ENCODE measurements at regions not wholly inside any gene's neighbourhood (a gene's known extent, or its start where the extent isn't known, plus 50 kb on each side); places are given as distances from the start of the nearest gene placed in this dataset.
"Not testable (repeated sequence)": the region's sequence is repeated elsewhere in the genome, so short reads cannot be mapped to it uniquely, and the experiment has no call there.

GRCh38 chr9:108803428-108804065 is 52.2 kb downstream of the ACTL7B start:
- DNase-seq (ENCODE audit: low read depth in 2 of 2) = no peak

GRCh38 chr9:108802967-108803366 is 52.8 kb downstream of the ACTL7B start:
- DNase-seq (ENCODE audit: low read depth in 2 of 2) = no peak

- DNase-seq (ENCODE audit: low read depth in 2 of 2) = no peak
Observed at GRCh38 chr9:108801949-108802348, 53.8 kb downstream of the ACTL7B start.

GRCh38 chr9:108800632-108801099 is 55.1 kb downstream of the ACTL7B start:
- no peak for DNase-seq (ENCODE audit: low read depth in 2 of 2)

DNA sequence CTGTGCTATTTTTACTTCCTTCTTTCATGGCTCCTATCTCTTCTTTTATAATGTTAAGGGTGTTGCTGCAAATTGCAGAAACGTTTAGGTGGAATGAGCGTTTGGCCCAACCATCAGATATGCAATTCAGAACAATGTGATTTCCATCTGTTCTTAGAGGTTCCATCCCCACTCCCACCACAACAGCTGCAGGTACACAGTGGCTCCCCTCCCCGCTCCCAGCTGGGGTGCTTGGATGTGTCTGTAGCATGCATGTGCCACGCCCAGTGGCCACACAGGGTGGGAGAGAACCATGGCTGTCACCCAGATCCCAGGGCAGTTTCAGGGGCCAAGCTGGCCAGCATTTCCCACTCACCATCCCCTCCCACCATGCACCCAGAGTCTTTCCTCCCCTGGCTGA is 62.2 kb downstream of the ACTL7B start:
- DNase-seq (ENCODE audit: low read depth in 2 of 2) = no peak

GRCh38 chr9:108789742-108790141 is 66.0 kb downstream of the ACTL7B start:
- DNase-seq (ENCODE audit: low read depth in 2 of 2) = no peak

- DNase-seq (ENCODE audit: low read depth in 2 of 2) = no peak
Observed at GRCh38 chr9:108787690-108788048, 68.1 kb downstream of the ACTL7B start.

DNA sequence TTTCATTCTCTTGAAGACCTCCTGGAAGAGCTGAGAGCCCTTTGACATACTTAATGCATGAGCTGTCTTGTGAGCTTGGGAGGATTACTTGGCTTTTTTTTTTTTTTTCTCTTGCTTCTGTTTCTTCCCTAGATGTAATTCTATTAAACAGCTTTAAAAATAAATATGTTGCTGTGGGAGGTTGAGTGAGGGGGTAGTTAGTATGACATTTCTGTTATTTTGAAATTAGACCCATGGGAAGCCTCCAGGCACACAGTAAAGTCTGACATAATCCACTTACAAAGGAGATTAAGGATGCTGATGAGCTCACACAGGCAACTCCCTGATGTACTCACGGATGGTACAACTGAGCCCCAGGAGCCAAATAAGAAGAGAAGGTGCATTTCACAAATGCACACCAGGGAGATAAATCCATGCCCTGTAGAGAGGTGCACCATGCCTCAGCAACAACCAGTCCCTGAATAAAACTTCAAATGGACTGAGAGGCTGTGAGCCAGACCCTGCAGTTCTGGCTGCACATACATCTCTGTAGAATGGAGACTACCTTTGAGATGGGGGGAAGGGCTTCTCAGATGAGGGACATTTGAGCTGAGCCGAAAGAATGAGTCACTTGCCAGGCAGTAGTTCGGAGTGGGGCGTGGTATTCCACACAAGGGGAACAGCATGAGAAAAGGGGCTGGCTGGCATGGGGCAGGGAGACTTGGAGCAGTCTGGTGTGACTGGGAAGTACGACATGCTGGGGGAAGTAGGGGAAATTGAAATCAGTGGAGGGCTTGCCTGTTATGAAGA is 68.7 kb downstream of the ACTL7B start:
- DNase-seq (ENCODE audit: low read depth in 2 of 2) = no peak

DNA sequence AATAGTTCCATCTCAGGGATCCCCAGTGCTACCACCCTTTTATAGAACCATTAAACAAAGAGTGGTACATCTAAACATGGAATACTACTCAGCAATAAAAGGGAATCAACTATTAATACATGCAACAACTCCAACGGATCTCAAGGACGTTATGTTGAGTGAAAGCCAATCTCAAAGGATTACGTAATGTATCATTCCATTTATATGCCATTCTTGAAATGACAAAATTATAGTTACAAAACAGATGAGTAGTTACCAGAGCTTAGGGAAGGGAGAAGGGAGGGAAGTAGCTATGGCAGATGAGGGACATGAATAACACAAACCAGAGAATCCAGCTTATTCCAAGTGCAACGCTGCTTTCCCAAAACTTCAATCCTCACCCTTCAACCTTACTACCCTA is 69.5 kb downstream of the ACTL7B start:
- no peak for DNase-seq (ENCODE audit: low read depth in 2 of 2)

GRCh38 chr9:108784998-108785397 is 70.8 kb downstream of the ACTL7B start:
- no peak for DNase-seq (ENCODE audit: low read depth in 2 of 2)

DNA sequence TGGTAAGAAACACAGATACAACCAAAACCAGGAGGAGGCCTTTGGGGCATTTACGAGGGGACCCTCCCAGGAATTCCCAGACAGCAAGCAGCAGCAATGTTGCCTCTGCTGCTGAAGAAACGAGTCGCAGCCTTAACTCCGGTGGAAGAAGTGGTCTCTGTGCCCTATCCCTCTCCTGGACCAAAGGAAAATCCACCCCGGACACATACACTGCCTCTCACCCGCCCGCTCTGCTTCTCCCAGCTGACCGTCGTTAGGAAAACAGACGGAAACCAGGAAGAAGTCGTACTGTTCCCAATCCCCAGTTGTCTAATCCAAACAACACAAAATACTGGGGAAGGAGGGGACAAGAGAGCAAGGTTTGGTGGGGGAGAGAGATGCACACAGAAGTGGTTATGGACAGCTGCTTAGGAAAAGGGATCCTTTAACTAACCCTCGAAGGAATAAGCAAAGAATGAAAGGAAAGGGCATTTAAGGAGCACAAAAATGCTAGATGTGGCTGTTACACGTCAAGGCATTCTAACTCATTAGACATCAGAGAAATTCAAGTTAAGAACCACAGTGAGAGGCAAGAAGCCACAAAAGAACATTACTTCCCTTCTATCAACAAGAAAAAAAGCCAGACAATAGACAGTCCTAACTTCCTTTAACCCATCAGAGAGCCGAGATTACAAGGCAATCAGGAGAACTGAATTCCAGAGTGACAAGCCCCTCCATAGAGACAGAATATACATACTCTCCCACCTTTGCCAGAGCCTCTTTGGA is 71.9 kb downstream of the ACTL7B start:
- no peak for DNase-seq (ENCODE audit: low read depth in 2 of 2)

- no peak for DNase-seq (ENCODE audit: low read depth in 2 of 2)
Observed at GRCh38 chr9:108783326-108783725, 72.5 kb downstream of the ACTL7B start.

- no peak for DNase-seq (ENCODE audit: low read depth in 2 of 2)
Observed at GRCh38 chr9:108780942-108781734, 74.6 kb downstream of the ACTL7B start.

DNA sequence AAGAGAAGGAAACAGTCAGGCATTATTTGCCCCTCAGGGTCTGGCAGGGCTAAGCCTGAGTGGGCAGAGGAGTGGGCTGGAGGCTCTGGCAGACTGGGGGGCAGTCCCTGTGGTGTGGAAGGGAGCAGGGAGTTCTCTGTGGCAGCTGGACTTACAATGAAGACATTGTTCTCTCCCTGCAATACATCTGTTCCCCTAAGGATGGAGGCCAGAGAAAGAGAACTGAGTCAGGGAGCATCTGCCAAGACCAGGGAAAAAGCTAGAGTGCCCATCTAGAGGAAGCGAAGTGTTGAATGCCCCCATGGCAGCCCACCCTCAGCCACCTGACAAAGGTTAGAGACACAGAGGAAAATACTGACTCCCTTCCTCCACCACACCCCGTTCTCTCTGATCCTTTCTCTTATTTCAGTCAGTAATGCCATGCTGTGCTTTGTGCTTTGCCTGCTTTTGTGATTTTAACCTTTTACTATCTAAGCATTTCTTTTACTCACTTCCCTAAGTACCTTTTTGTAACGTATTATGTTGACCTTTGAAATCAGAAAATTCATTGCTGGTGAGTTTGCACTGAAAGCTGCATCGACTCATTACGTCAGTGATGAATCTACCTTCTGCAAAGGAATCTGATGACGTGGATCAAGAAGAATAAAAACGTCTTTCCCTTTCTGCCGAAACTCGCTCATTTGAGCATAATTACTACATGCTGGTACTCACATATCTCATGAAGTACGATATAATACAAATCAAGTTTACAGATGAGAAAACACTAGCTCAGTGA is 76.0 kb downstream of the ACTL7B start:
- no peak for DNase-seq (ENCODE audit: low read depth in 2 of 2)

DNA sequence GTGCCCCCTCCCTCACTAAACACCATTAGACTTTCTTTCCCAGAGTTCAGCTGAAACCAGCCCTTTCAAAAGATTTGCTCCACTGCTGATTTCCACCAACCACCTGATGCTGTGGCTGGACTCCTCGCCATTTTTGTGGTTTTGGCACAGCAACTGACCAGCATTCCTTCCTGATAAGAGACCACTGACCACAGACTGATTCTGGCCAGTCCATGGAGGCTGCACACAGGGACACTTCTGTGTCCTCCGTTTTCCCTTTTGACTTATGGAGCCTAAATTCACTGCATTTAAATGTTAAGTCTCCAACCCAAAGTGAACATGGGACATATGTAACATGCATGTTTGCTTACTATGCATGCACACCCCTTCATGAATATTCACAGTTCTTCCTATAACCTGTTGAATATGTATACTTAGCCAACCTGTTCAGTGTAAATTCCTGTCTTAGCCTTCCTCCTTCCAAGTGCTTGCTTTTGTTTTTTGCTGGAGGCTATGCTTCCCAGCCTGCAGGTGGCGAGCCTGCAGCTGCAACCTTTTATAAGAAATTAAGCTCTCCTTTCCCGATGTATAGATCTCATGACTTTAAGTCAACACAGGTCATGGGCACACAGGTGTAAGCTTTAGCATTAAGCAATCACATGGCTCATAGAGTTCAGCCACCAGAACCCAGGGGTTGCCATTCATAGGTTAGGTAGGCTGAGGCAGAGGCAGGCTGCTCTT is 78.7 kb downstream of the ACTL7B start:
- DNase-seq (ENCODE audit: low read depth in 2 of 2) = no peak

GRCh38 chr9:108775901-108776306 is 79.9 kb downstream of the ACTL7B start:
- DNase-seq (ENCODE audit: low read depth in 2 of 2) = no peak

DNA sequence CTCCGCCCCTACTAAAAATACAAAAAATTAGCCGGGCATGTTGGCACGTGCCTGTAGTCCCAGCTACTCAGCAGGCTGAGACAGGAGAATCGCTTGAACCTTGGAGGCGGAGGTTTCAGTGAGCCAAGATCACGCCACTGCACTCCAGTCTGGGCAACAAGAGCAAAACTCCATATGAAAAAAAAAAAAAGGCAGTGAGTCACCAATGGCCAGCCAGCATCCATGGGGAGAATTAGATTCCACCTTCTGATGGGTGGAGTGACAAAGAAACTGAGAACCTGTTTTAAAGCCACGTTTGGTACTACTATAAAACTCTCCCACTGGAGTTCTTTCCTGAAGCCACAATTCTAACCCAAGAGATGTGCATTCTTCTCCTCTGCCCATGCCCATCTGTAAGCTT is 81.7 kb downstream of the ACTL7B start:
- DNase-seq (ENCODE audit: low read depth in 2 of 2) = not testable (repeated sequence)

DNA sequence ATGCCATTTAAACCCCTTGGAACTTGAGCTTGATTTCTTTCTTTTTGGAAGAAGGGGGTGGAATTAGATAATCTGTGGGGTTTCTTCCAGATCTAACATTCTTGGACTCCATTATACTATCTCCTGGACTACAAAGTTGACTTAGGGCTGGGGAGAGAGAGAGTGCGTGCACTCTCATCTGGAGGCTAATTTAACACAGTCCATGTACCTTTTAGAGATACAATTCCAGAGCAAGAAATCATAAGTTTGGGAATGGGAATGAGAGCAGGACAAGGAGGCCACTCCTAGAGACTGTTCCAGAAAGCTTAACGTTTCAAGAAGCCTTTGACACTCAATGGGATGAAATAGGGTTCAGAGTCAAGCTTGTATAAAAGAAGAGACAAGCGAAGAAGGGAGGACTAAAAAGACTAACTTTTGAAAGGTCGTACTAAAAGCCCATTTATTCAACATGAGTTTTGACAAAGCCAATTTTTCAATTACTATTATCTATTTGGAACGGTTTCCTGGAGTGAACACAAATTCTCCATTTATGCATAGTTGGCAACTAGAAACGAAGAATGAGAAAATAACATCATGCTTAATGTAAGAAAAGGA is 83.4 kb downstream of the ACTL7B start:
- DNase-seq (ENCODE audit: low read depth in 2 of 2) = no peak

DNA sequence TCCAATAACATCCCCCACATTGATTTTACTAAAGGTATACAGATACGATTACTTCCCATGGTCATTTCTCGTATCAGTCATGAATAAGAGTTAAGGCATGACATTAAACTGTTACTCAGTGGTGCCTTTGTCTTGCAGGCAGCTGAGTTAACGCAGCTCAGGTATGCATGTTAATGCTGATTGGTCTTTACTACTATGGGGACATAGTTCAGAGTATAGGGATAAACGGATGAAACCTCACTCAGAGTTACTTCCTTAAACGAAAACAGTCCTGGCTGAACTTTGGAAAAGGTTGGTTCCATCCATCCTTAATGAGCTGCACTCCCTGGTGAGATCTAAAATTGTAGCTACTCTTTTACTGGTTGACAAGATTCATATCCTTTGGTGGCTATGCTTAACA is 87.0 kb downstream of the ACTL7B start:
- no peak for DNase-seq (ENCODE audit: low read depth in 2 of 2)

GRCh38 chr9:108766626-108767161 is 89.1 kb downstream of the ACTL7B start:
- no peak for DNase-seq (ENCODE audit: low read depth in 2 of 2)
